ENCODE measurements at regions not wholly inside any gene's neighbourhood (a gene's known extent, or its start where the extent isn't known, plus 50 kb on each side); places are given as distances from the start of the nearest gene placed in this dataset.

GRCh38 chr5:8749556-8749955, 796.3 kb downstream of the SEMA5A start:
- TF ChIP-seq CTCF (IDR thresholded peaks at IDR 0.05; ENCODE audit: low read depth, low read length) (no peak), EZH2phosphoT487 (IDR thresholded peaks at IDR 0.05; ENCODE audit: low read depth) (no peak)
